Middle frontal gyrus (tissue), 1 donor: ENCODE measurements at regions not wholly inside any gene's neighbourhood (a gene's known extent, or its start where the extent isn't known, plus 50 kb on each side); places are given as distances from the start of the nearest gene placed in this dataset.

Source experiments
- DNase-seq: peaks from one replicate; pipeline ENCODE4 v3.0.0-alpha.2; 2015; ENCODE audit warnings: low spot score; ENCODE audit errors: extremely low spot score

GRCh38 chr12:115433014-115433634, 749.1 kb upstream of the TBX3 start:
- DNase-seq = no peak

GRCh38 chr12:115430636-115431035, 746.7 kb upstream of the TBX3 start:
- DNase-seq = no peak

GRCh38 chr12:115426732-115427131, 742.8 kb upstream of the TBX3 start:
- DNase-seq = no peak

GRCh38 chr12:115424003-115424402, 740.0 kb upstream of the TBX3 start:
- DNase-seq = no peak

GRCh38 chr12:115423546-115423987, 739.6 kb upstream of the TBX3 start:
- DNase-seq = no peak

- no peak for DNase-seq
Observed at GRCh38 chr12:115422845-115423545, 739.0 kb upstream of the TBX3 start.

GRCh38 chr12:115421796-115422709, 738.1 kb upstream of the TBX3 start:
- no peak for DNase-seq

- DNase-seq = no peak
Observed at GRCh38 chr12:115421350-115421749, 737.4 kb upstream of the TBX3 start.

- DNase-seq = no peak
Observed at GRCh38 chr12:115419145-115419646, 735.2 kb upstream of the TBX3 start.

- no peak for DNase-seq
Observed at GRCh38 chr12:115417610-115418009, 733.6 kb upstream of the TBX3 start.

GRCh38 chr12:115416869-115417268, 732.9 kb upstream of the TBX3 start:
- no peak for DNase-seq

GRCh38 chr12:115413626-115414025, 729.7 kb upstream of the TBX3 start:
- no peak for DNase-seq

- no peak for DNase-seq
Observed at GRCh38 chr12:115412831-115413230, 728.9 kb upstream of the TBX3 start.

GRCh38 chr12:115411121-115411520, 727.1 kb upstream of the TBX3 start:
- no peak for DNase-seq

GRCh38 chr12:115408642-115409041, 724.7 kb upstream of the TBX3 start:
- DNase-seq = no peak

GRCh38 chr12:115407723-115408122, 723.7 kb upstream of the TBX3 start:
- no peak for DNase-seq

GRCh38 chr12:115407036-115407435, 723.1 kb upstream of the TBX3 start:
- no peak for DNase-seq

GRCh38 chr12:115405471-115405860, 721.5 kb upstream of the TBX3 start:
- DNase-seq = no peak

- no peak for DNase-seq
Observed at GRCh38 chr12:115404761-115405470, 720.9 kb upstream of the TBX3 start.

- DNase-seq = no peak
Observed at GRCh38 chr12:115403689-115404088, 719.7 kb upstream of the TBX3 start.

GRCh38 chr12:115403253-115403652, 719.3 kb upstream of the TBX3 start:
- no peak for DNase-seq
